Mucosa of rectum (tissue), 2 donors: ENCODE measurements at regions not wholly inside any gene's neighbourhood (a gene's known extent, or its start where the extent isn't known, plus 50 kb on each side); places are given as distances from the start of the nearest gene placed in this dataset.
A peak's percentile ranks its signal among the peaks of the same experiment; 100 is the strongest.

Experiments used
- H3K27ac ChIP-seq, 2 donors: one replicate each; pipeline ENCODE4 v1.7.0; 2013; ENCODE audit warnings: inconsistent platforms in 2 of 2, low read depth in 2 of 2, low read length in 2 of 2
- H3K27me3 ChIP-seq, 2 donors: one replicate each; pipeline ENCODE4 v1.7.0; 2013; ENCODE audit warnings: low read length in 2 of 2; ENCODE audit not compliant: control insufficient read depth in 2 of 2, insufficient read depth in 2 of 2
- H3K36me3 ChIP-seq, 2 donors: one replicate each; pipeline ENCODE4 v1.7.0; 2013; ENCODE audit warnings: low read length in 2 of 2; ENCODE audit not compliant: control insufficient read depth in 2 of 2, insufficient read depth in 2 of 2
- H3K4me1 ChIP-seq, 2 donors: one replicate each; pipeline ENCODE4 v1.7.0; 2013; ENCODE audit warnings: low read length in 2 of 2, mild to moderate bottlenecking in 1 of 2; ENCODE audit not compliant: control insufficient read depth in 2 of 2, insufficient read depth in 2 of 2
- H3K4me3 ChIP-seq, 2 donors: one replicate each; pipeline ENCODE4 v1.7.0; 2013; ENCODE audit warnings: low read length in 2 of 2
- H3K9ac ChIP-seq, 2 donors: one replicate each; pipeline ENCODE4 v1.7.0; 2013; ENCODE audit warnings: low read length in 2 of 2, low read depth in 1 of 2, mild to moderate bottlenecking in 1 of 2
- H3K9me3 ChIP-seq, 2 donors: one replicate each; pipeline ENCODE4 v1.7.0; 2013; ENCODE audit warnings: low read length in 2 of 2; ENCODE audit not compliant: control insufficient read depth in 2 of 2
- donor health status: healthy.
- donor health status: Normal muscosa, but diverticular disease.

DNA sequence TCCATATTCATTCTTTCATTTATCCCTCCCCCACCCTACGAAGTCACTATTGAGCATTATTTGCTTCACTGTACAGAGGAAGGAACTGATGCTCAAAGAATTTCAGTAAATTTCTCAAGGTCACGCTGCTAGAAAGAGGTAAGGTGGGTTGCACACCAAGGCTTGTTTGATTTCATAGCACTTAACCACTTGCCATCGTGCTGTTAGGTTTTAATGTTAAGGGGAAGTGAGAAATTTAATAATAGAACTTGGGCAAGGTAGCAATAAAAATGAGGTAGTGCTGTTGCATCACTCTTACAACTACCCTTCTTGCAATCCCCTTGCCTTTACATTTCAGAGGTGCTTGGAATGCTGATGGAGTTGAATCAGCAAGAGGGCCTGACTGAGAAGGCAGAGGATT lies 343.1 kb downstream of the MID1IP1 start:
- Histone ChIP-seq H3K4me1 (no peaks in the 10 kb centered on the region), H3K9me3 (no peaks in the 10 kb centered on the region), H3K9ac (no peak overlapping the region), H3K27me3 (peaks cover 0 to 6% of the 10 kb centered on the region in 2 donors), H3K36me3 (no peaks in the 10 kb centered on the region), H3K4me3 (no peak overlapping the region), H3K27ac (peak overlapping the region in 1 of 2 donors; percentile 6)

GRCh38 chrX:39144956-39145355 lies 343.7 kb downstream of the MID1IP1 start:
- H3K36me3 ChIP-seq: no peaks in the 10 kb centered on the region
- peaks cover 0 to 6% of the 10 kb centered on the region in 2 donors for H3K27me3 ChIP-seq
- H3K4me3 ChIP-seq: no peak overlapping the region
- no peaks in the 10 kb centered on the region for H3K9me3 ChIP-seq
- no peak overlapping the region for H3K27ac ChIP-seq
- no peak overlapping the region for H3K9ac ChIP-seq
- no peaks in the 10 kb centered on the region for H3K4me1 ChIP-seq

GRCh38 chrX:39145859-39146258 lies 344.6 kb downstream of the MID1IP1 start:
- H3K27ac ChIP-seq: no peak overlapping the region
- no peak overlapping the region for H3K9ac ChIP-seq
- no peaks in the 10 kb centered on the region for H3K4me1 ChIP-seq
- H3K4me3 ChIP-seq: no peak overlapping the region
- no peaks in the 10 kb centered on the region for H3K9me3 ChIP-seq
- H3K36me3 ChIP-seq: no peaks in the 10 kb centered on the region
- peaks cover 0 to 6% of the 10 kb centered on the region in 2 donors for H3K27me3 ChIP-seq

DNA sequence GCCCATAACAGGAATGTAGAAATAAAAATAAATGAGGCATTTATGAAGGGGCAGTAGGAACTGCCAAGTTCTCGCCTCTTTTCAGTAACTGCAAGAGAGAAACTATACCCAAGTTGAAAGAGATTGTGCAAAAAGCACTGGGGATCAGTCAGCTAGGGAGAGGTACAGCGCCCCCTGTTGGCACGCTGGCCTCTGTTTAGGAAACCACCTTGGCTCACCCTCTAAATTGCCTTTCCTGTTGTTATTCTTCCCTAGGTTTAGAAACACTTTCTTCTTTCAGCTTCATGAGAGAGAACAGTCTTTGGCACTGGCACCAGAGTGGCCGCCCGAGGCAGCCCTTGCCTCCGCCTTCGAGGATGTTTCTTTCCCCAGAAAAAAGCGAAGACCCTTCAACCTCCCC lies 348.5 kb downstream of the MID1IP1 start:
- peaks cover 0 to 13% of the 10 kb centered on the region in 2 donors for H3K27me3 ChIP-seq
- no peak overlapping the region for H3K9ac ChIP-seq
- no peak overlapping the region for H3K4me3 ChIP-seq
- H3K36me3 ChIP-seq: no peaks in the 10 kb centered on the region
- no peaks in the 10 kb centered on the region for H3K4me1 ChIP-seq
- H3K27ac ChIP-seq: no peak overlapping the region
- H3K9me3 ChIP-seq: no peaks in the 10 kb centered on the region

GRCh38 chrX:39150220-39150619 lies 349.0 kb downstream of the MID1IP1 start:
- Histone ChIP-seq H3K36me3 (no peaks in the 10 kb centered on the region), H3K9me3 (no peaks in the 10 kb centered on the region)

GRCh38 chrX:39150621-39151020 lies 349.4 kb downstream of the MID1IP1 start:
- Histone ChIP-seq H3K4me1 (no peaks in the 10 kb centered on the region), H3K27ac (no peak overlapping the region), H3K9ac (no peak overlapping the region), H3K27me3 (peaks cover 0 to 9% of the 10 kb centered on the region in 2 donors), H3K4me3 (no peak overlapping the region), H3K36me3 (no peaks in the 10 kb centered on the region), H3K9me3 (no peaks in the 10 kb centered on the region)

More at GRCh38 chrX:39150220-39150619, 349.0 kb downstream of the MID1IP1 start:
- no peak overlapping the region for H3K27ac ChIP-seq
- H3K4me3 ChIP-seq: no peak overlapping the region
- H3K9ac ChIP-seq: no peak overlapping the region
- H3K4me1 ChIP-seq: no peaks in the 10 kb centered on the region
- peaks cover 0 to 13% of the 10 kb centered on the region in 2 donors for H3K27me3 ChIP-seq

GRCh38 chrX:39152106-39152649 lies 350.9 kb downstream of the MID1IP1 start:
- Histone ChIP-seq H3K4me1 (no peaks in the 10 kb centered on the region), H3K9ac (no peak overlapping the region), H3K9me3 (no peaks in the 10 kb centered on the region), H3K27ac (no peak overlapping the region), H3K27me3 (peaks cover 0 to 7% of the 10 kb centered on the region in 2 donors), H3K36me3 (no peaks in the 10 kb centered on the region), H3K4me3 (no peak overlapping the region)

DNA sequence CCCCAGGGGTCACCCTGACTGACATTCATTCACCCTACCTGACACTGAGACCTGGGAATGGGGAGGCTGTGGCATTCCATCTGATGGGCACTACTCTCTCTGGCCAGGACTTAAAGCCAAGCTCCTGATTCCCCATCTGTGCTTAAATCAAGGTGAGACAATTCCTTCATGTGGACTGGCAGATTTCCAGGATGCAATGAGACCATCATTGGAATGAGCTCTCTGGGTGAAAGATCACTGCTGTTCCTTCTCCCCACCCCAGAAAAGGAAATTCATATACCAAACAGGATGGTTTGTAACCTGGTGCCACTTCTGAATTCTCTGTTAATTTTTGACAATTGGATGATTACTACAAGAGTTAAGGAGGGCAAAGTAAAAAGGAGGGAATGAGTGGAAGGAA lies 354.8 kb downstream of the MID1IP1 start:
- Histone ChIP-seq H3K27ac (no peak overlapping the region), H3K27me3 (peaks cover 0 to 5% of the 10 kb centered on the region in 2 donors), H3K9ac (no peak overlapping the region), H3K9me3 (no peaks in the 10 kb centered on the region), H3K36me3 (no peaks in the 10 kb centered on the region), H3K4me1 (no peaks in the 10 kb centered on the region), H3K4me3 (no peak overlapping the region)

DNA sequence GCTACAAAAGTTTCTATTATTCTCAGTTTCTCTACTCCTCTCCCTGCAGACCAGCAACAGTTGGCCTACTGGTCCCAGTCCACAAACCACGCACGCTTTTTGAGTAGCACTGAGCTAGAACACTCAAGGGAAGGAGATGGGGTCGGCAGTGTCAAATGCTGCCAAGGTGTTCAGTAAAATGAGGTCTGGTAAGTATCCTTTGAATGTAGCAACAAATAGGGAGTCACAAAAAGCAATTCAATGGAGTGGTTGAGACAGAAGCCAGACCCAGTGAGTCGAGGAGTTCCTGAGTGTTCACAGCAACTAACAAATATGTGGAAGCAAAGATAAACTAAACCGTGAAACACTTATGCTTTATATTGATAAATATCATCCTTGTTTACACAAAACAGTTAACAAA lies 355.7 kb downstream of the MID1IP1 start:
- Histone ChIP-seq H3K27me3 (no peaks in the 10 kb centered on the region), H3K9ac (no peak overlapping the region), H3K9me3 (no peaks in the 10 kb centered on the region), H3K36me3 (no peaks in the 10 kb centered on the region), H3K27ac (no peak overlapping the region), H3K4me1 (peaks cover 0 to 7% of the 10 kb centered on the region in 2 donors), H3K4me3 (no peak overlapping the region)

DNA sequence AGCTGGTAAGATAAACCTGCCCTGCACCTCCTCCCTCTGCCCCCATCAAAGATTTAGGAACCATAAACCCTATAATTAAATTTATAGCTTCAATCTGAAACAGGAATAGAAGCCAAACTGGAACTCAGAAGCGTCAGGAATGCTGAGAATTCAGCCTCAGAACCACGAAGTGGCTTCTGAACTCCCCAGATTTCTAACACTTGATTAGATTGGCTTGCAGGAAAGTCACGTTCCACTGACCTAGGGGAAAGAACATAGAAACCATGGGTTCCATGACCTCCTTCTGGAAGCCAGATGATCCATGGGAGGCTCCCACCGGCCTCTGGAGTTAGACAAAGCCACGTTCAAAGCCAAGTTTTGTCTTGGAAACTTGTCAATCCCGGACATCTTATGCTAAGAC lies 356.5 kb downstream of the MID1IP1 start:
- Histone ChIP-seq H3K27me3 (no peaks in the 10 kb centered on the region), H3K27ac (no peak overlapping the region), H3K4me1 (peaks cover 0 to 8% of the 10 kb centered on the region in 2 donors), H3K4me3 (no peak overlapping the region), H3K9ac (no peak overlapping the region), H3K36me3 (no peaks in the 10 kb centered on the region), H3K9me3 (no peaks in the 10 kb centered on the region)
